ENCODE measurements at regions not wholly inside any gene's neighbourhood (a gene's known extent, or its start where the extent isn't known, plus 50 kb on each side); places are given as distances from the start of the nearest gene placed in this dataset.
A peak's percentile ranks its signal among the peaks of the same experiment; 100 is the strongest.

DNA sequence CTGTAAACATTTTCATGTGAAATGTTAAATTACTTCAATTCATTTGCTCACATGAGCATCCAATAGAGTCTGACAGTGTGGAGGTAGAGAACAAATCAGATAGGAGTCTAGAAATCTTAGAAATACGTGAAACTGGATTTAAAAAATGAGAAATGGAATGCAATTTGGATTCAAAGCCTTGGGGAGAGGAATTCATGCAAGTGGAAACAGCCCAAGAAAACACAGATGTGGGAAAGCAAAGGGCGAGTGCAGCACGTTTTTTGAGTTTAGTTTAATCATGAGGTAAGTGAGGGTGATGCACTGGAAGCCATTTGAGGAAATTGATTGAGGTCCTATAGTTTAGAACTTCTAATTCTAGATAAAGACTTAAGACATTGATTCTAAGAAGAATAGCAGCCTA, 434.7 kb downstream of the C3orf38 start:
- no peak for FAIRE-seq

DNA sequence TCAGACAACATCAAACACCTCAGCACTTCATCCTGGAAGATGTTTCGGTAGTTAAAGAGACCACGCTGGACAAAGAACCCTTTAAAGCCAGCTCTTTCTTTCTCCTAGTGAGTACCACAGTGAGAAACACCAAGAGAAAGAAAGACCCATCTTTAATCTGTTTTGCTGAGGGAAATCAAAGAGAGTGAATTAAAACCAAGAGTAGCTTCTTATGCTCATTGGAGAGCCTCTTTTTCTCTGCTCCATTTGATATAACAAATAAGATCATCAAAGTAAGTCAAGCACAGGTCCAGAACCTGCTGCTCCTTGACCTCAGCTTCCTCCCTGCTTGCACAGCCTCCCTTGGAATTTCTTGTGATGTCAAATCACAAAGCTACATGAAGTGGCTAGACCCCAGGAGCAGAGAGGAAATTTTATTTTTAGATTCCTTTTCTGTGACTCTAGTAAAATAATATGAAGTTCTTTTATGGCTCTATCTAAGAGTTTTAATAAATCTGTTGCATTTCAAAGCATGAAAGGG, 436.4 kb downstream of the C3orf38 start:
- no peak for FAIRE-seq

DNA sequence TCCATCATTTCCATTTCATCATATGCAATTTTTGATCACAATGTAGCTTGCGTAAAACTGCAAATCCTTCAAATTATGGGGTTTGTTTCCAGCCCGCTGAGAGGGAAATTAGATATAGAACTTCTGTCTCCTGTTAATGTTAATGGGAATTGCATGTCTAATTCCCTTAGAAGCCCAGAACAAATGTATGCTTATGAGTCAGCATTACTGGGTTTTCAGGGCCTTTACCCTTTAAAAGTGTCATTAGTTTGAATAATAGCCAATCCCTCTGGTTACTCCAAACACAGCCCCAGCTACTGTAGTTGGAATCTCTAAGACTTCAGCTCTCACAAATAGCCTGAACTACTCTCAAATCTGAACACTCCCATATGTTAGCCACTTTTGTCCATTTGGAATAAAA, 439.4 kb downstream of the C3orf38 start:
- FAIRE-seq, result no peak

DNA sequence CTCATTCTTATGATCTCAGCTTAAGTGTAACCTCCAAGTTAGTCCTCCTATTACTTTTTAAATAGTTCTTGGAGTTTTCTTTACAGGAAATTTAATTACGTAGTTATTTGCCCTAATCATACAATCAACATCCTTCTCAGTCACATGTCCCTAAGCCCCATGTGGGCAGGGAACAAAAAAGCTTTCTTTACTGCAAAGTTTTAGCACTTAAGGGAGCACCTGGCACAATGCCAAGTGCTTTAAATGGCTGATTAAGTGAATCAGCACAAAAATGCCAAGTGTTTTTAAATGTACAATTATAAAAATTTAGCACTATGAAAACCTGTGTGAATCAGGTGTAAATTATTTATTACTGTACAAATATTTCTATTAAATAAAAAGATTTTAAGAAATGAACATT, 445.3 kb downstream of the C3orf38 start:
- no peak for FAIRE-seq

DNA sequence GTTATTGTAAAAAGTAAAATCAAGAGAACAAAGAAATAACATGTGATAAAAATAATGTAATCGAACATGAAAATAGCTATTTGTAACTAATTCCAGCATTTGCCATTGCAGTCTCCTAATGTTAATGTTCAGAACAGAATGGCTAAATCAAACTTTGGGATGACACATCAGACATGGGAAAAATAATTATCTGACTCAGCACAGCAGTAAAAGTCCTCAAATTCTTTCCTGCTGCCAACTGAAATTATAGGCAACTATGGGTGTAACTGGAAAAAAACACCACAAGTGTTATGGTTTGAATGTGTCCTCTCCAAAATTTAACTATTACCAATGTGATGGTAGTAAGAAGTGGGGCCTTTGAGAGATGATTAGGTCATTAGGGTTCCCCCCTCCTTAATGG, 446.7 kb downstream of the C3orf38 start:
- FAIRE-seq, result no peak

DNA sequence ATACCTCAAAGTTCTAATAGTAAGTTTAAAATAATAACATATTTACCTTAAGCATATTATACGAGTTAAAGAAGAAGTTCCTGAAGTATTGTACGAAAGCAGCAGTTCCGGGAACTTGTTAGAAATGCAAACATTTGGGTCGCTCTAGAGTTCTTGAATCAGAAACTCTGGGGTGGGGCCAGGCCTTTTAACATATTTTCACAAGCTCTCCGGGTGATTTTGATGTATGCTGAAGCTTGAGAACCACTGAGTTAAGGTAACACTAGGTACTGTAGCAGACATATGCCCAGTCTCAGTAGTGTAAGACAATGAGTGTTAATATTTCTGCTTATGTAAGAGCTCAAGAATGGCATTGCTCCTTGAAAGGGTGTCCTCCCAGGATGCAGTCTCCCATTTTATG, 461.1 kb downstream of the C3orf38 start:
- FAIRE-seq, result no peak

DNA sequence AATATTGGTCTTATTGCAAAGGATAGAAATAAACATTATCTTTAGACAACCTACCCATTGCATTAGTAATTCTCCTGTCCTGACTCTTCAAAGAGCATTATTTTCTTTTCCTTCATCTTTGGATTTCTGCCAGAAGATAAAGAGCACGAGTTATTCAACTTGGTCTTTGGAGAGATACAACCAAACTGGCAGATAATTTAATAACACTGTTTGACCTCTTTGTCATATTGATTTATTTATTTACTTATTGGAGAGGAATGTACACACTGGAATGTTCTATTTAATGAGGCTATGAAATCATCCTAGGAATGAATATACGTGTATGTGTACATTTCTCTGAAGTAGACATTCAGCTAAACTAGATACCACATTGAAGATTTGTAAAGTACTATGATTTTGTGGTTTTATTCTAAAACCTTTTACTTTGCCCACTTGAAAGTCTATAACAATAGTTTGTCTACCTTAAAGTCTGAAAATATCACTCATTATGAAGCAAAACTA, 462.1 kb downstream of the C3orf38 start:
- no peak for FAIRE-seq

DNA sequence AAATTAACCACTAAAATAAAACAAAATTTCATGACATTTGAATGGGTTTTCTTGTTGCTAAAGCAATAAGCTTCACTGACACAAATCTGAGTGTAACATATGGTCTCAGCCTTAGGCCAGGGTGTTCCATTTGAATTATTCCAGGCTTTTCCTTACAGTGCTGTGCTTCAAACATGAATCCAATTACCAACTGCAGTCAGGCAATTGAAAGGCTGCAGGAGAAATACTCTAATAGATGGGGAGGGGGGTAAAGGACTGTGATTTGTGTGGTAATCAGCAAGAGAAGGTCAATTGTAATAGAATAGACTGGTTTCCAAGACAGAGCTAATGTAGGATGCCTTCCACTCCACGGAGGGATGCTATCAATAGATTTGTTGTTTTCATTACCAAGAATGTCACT, 466.7 kb downstream of the C3orf38 start:
- FAIRE-seq, result no peak

DNA sequence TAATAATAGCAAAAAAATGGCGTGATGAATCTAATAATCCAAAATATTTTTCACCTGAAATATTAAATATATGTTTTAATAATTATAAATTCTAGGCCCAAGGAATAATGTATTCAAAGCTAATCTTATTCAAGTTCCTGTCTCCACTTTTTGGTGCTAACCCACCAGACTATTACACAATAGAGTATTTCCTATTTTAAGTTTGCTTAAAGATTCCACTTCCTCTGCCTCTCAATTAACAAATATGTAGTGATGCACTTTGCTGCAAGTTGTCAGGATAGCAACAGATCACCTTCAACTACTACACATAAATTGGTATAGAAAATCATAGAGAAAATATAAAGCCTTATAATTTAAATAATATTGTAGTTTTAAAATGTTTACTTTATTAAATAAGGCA, 467.5 kb downstream of the C3orf38 start:
- FAIRE-seq, result no peak

DNA sequence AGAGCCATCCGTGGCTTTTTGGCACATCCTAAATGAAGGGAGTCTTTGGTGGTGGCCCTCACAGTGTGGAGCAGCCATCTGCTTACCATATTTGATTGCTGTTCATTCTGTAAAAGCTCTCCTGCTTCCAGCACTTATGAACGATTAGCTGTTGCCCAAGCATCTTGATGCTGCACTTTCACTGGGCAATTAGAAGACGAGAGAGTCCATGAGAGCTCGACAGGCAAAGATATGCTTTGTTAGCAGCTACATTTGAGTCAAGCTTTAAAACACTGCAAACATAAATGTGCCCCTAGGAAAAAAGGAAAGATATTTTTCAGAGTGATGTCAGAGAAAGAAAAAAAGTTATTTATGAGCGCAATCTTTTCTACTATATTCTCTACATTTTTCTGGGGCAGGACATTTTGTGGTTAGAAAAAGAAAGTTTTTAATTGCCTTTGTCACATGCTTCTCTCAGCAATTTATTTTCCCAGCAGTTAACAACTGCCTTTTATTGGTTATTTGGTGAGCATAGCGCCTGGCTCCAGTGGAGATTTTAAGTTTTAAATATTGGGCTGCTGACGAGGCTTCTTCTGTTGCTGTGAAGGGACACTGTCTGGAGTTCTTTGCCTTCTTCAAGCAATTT, 468.4 kb downstream of the C3orf38 start:
- FAIRE-seq, result peak; percentile 37

DNA sequence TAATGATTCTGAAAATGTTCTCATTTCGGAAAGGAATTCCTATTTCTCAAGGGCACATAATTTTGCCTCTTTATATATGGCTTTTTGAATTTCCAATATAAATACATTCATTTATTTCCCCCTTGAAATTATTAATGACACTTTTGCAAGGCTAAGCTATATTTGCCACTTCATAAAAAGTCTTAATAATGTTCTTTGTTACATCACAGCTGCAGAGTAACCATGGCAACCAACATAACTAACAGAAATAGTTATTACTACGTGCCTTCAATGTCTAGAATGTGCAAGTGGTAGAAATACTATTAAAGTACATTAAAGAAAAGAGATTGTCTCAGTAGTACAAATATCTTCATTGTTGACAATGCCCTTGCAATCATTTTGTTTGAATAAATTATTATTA, 471.8 kb downstream of the C3orf38 start:
- no peak for FAIRE-seq

DNA sequence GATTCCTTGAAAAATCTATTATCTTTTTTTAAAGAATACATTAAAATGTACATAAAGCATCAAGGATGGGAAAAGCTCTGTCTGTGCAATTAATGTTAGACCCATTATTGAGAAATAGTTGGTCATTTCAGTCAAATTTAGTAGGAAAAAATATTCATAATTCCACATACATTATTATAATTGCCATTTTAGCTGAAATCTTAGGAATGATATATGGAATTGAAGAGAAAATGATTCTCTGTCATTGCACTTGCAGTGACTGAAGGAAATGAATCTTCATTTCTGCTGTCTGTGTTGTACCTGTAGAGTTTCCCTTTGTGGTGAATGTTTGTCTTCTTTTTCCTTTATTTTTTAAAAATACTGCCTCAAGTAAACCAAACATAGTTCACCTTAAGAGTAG, 473.9 kb downstream of the C3orf38 start:
- FAIRE-seq, result no peak

DNA sequence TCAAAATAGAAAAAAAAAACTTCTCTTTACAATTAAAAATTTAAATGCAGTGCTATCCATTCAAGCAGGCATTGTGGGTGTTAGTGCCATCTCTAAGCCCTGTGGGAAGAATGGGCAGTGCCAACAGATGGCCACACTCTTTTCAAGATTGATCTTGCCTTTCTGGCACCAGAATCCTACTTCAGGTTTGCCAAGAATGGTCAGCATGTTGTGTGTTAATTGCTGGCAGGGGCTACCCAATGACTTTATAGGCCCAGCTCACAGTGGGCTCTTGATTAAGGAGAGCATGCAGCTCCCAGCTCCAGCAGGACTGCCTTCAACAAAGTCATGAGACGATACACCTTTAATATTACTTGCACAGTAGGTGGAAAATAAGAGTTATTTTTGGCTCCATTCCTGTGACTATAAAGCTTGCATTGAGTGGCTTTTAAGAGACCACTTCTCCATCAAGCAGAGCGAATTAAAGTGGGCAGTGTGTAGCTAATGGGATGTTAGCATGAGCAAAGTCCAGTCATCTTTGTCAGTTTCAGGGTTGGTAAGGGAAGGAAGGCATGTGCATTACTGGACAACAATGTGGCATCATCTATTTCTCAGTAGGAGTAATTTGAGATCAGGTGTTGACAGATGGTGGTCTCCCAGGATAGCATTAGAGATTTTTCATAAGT, 476.8 kb downstream of the C3orf38 start:
- no peak for FAIRE-seq

DNA sequence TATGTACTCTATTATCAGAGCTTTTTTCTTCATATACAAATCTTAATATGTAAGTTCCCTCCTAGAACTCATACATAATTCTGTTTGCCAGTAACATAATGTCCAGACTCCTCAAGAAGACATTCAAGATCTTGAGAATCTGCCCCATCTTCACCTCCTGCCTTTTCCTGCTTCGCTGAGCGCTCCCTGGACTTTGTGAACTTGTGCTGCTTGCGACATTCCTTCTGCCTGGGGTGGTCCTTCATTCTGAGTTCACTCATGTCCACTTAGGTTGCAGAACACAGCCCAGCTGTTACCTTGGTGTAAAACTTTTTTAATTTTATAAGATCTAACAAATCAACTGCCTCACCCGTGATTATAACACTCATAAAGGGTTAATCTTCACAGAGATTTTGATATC, 478.5 kb upstream of the EPHA3 start:
- FAIRE-seq, result no peak

DNA sequence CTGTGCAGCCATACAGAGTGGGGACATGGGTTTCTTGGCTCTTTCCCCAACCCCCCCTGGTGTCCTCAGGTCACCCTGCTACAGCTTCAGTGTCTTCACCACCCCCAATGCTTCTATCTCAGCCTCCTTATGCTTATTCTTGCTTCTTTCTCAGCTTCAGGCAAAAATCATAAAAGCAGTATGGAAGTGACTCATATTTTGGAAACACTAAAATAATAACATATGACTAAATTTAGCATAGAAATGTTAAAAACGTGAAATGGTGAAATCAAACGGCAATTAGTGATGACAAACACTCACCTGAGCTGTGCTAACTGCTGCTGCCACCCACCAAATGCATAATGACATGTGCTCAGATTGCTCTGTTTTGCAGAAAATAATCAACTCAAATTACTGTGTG, 475.2 kb upstream of the EPHA3 start:
- FAIRE-seq, result no peak

DNA sequence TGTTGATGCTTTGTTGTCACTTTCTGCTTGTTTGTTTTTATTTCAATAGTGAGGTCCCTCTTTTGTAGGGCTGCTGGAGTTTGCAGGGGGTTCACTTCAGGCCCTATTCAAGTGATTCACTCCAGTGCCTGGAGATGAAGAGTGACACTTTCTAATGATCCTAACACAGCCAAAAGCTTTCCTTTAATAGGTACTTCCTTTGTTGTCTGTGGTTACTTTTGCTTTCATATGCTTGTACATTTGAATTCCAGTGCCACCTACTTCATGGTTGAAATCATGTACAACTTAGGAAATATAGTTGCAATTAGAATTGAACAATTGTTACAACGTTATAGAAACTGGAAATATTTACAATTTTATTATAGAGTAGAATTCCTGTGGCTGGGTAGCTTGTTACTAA, 466.8 kb upstream of the EPHA3 start:
- FAIRE-seq, result no peak

DNA sequence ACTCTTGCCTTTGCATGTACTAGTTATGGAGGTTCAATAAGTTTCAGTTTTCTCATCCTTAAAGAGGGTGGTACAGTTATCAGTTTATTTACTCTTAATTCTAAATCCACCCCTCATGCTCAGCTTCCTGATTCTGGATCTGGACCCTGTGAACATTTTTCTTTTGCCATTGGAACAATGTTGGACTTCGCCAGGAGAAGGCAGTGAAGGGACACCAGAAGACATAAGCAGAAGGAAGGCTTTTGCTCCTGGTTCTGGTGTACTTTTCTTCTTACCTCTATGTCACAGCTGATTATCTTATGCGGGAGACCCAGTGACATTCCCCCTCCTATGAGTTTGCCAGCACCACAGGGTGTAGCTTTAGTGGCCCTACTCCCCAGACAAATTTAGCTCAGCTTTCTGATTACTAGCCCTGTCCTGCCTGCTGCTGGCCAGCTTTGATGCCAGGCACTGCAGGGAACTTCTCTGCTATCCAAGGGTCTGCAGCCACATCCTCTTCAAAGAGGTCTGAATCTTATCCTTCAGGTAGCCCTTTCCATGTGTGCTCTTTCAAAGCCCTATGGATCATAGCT, 466.3 kb upstream of the EPHA3 start:
- FAIRE-seq, result no peak

DNA sequence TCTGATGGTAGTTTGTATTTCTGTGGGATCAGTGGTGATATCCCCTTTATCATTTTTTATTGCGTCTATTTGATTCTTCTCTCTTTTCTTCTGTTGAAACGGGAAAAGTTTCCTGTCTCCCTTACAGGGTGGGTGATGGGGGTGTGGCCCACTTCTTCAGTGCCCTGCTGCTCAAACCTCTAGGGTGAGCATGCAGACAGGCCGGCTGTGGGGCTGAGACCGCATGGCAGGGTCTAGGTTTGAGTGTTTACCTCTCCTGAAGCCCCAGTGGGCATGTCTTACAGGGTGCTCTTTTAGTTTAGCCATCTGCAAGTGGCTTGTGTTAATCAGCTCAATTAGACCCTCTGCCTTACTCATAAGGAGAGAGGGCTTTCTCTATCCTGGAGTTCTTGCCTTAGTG, 450.0 kb upstream of the EPHA3 start:
- FAIRE-seq, result no peak

DNA sequence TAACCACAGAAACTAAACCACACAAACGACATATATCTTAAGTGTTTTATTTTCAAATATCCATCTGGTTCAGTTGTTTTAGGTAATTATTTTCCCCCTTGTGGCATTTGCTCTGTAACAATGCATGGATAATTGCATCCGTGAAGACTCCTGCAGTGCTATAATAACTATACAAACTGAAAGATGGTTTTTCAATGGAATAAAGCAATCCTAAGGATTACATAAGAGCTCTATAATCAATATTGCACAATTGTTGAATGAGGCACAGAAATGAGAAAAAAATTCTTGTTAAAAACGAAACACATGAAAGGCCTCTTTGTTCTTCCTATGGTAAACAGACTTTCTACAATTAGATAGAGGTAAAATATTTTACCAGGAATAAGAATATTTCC, 446.0 kb upstream of the EPHA3 start:
- no peak for FAIRE-seq

DNA sequence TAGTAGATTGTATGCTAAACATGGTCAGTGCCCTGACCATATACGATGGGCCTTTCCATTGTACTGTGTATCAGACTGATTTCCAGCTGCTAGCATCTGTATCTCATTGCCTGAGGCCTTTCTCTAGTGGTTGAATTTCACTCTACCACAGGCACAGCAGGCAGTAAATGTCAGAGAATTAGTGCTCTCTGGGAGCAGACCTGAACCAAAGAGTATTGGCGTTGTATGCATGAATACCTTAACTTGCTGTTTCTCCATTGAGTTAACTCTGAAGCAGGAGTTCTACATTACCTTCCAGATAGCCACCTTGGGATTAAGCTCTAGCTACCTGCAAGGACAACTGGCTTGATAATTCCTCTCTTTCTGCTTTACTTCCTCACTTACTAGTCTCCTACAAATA, 439.2 kb upstream of the EPHA3 start:
- FAIRE-seq, result no peak

DNA sequence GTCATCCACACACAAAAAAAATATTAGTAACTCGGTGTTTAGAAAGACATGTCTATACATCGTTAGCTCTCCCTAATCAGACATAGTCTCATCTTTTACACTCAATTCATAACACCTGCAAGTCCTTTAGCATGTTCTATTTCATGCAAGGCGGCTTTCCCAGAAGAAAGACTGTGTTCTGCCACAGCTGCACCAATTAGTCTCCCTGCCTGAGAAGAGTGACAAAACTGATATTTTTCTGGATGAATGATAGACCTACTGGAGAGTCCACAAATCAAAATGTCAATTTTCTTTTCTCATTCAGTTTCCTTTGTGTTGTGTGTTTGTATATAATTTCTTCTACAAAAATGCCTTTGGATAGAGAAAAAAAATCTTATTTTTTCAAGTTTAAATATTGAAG, 435.8 kb upstream of the EPHA3 start:
- FAIRE-seq, result no peak

DNA sequence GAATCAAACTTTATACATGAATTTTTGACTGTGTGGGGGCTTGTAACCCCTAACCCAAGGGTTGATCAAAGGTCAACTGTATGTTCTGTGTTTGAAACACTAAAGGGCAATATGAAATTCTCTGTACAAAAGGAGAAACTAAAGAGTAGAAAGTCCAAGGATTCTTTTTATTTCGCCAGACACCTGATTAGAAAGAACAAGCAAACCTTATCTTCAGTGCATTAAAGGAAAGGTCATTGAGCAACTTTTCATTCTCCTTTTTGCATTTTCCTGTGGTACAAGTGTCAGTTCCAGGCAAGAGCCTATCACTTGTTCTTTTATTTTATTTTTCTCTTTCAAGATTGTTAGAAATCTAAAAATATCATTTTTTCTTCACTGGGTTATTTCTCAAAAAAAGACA, 430.1 kb upstream of the EPHA3 start:
- no peak for FAIRE-seq

DNA sequence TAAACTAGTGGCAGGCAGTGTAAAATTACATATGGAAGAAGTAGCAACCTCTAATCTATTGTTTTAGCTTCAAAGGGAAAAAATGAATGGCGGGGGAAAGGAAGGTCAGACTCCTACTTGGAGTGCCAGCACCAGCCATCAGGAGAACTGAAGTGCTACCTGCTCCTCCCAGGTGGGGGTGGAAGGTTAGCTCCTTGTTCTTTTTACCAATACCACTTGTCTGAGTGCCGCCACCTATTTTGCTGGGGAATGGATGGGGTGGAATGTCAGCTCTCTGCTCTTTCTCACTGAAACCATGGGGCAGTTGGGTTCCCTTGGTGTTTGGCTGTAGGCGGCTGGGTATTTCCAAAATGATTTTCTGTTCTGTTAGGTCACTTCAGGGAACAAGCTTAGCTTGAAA, 428.7 kb upstream of the EPHA3 start:
- no peak for FAIRE-seq

DNA sequence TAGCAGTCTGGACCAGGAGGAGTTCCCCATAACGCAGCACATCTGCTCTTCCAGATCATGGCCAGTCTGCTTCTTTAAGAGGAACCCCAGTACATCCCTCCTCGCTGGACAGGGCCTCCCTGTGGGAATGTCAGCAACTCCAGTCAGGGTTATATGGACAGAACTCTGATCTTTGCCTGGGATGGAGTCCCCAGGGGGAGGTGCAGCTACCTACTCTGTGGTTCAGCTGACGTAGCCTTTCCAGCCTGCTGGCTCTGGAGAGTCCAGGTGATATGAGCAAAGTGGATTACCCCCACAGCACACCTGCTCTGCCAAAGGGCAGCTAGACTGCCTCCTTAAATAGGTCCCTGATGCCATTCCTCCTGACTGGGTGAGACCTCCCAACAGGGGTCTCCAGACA, 417.1 kb upstream of the EPHA3 start:
- no peak for FAIRE-seq

All from endometrium (tissue), 2 donors.